NCI-H187 (cell line): ENCODE measurements at regions not wholly inside any gene's neighbourhood (a gene's known extent, or its start where the extent isn't known, plus 50 kb on each side); places are given as distances from the start of the nearest gene placed in this dataset.
"Not testable (repeated sequence)": the region's sequence is repeated elsewhere in the genome, so short reads cannot be mapped to it uniquely, and the experiment has no call there.

ENCODE experiments used
- DNase-seq, 2 experiments: peaks; one replicate each; lab custom pipeline; 2025; lab: John Stamatoyannopoulos, UW

GRCh38 chr5:36390640-36391039, 88.9 kb upstream of the RANBP3L start:
- no peak for DNase-seq

GRCh38 chr5:36392186-36392585, 90.5 kb upstream of the RANBP3L start:
- DNase-seq = no peak

- no peak for DNase-seq
Measured at GRCh38 chr5:36392818-36393217, 91.1 kb upstream of the RANBP3L start.

- no peak for DNase-seq
Measured at GRCh38 chr5:36393656-36394428, 92.1 kb upstream of the RANBP3L start.

- no peak for DNase-seq
Measured at GRCh38 chr5:36395260-36395659, 93.6 kb upstream of the RANBP3L start.

GRCh38 chr5:36395947-36396346, 94.2 kb upstream of the RANBP3L start:
- not testable (repeated sequence) for DNase-seq

- DNase-seq = no peak
Measured at GRCh38 chr5:36396640-36397039, 94.9 kb upstream of the RANBP3L start.

- no peak for DNase-seq
Measured at GRCh38 chr5:36397901-36398536, 96.3 kb upstream of the RANBP3L start.

GRCh38 chr5:36402512-36402906, 100.8 kb upstream of the RANBP3L start:
- no peak for DNase-seq

GRCh38 chr5:36403632-36404311, 102.1 kb upstream of the RANBP3L start:
- no peak for DNase-seq

- DNase-seq = no peak
Measured at GRCh38 chr5:36406023-36406422, 104.3 kb upstream of the RANBP3L start.

- DNase-seq = no peak
Measured at GRCh38 chr5:36407396-36407795, 105.7 kb upstream of the RANBP3L start.

GRCh38 chr5:36409711-36410110, 108.0 kb upstream of the RANBP3L start:
- DNase-seq = not testable (repeated sequence)

GRCh38 chr5:36410672-36411071, 109.0 kb upstream of the RANBP3L start:
- not testable (repeated sequence) for DNase-seq

GRCh38 chr5:36414869-36415282, 113.2 kb upstream of the RANBP3L start:
- no peak for DNase-seq

GRCh38 chr5:36416605-36417004, 114.9 kb upstream of the RANBP3L start:
- DNase-seq = no peak

- DNase-seq = no peak
Measured at GRCh38 chr5:36417221-36417620, 115.5 kb upstream of the RANBP3L start.

- no peak for DNase-seq
Measured at GRCh38 chr5:36417668-36418067, 116.0 kb upstream of the RANBP3L start.

- DNase-seq = no peak
Measured at GRCh38 chr5:36418152-36418979, 116.7 kb upstream of the RANBP3L start.

- no peak for DNase-seq
Measured at GRCh38 chr5:36421256-36421655, 119.6 kb upstream of the RANBP3L start.

- DNase-seq = no peak
Measured at GRCh38 chr5:36422952-36423351, 121.2 kb upstream of the RANBP3L start.
